ENCODE measurements at regions not wholly inside any gene's neighbourhood (a gene's known extent, or its start where the extent isn't known, plus 50 kb on each side); places are given as distances from the start of the nearest gene placed in this dataset.

DNA sequence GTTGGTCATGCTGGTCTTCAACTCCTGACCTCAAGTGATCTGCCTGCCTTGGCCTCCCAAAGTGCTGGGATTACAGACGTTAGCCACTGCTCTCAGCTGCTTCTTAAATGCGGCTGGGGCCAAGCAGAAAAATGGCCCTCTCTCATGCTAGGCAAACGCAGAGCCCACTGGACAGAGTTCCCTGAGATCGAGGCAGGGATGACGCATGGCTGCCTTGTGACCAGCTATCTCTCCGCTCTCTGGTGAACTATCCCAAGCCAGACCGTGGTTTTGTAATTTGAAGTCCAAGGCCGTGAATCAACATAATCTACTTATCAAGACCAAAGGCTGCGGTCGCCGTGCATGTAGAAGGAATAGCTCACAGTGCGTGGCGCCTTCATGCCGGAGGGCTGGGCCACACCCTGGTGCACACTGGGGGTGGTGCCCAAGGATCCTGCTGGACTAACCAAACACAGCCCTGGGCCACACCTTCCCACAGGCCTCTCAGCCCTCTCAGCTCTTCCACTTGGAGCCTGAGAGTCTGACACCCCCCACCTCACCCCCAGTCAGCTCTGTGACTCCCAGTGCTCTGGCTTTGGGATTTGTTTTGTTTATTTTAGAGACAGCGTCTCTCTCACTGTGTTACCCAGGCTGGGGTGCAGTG lies 88.1 kb upstream of the CUX1 start:
- peak; percentile 86 for DNase-seq
- H3K27me3 ChIP-seq (replicated peaks): no peaks in the 10 kb centered on the region
- H3K27ac ChIP-seq: peak overlapping the region; percentile 60
- in situ Hi-C loops (cut with HindIII; ENCODE audit: low pct_ligation_motif_present, low sequenced_read_pairs): no loop called here
- no peak overlapping the region for H3K4me3 ChIP-seq (ENCODE audit: low read depth, low read length)
- H3K36me3 ChIP-seq (replicated peaks): no peaks in the 10 kb centered on the region
- TF ChIP-seq, protein P1, sequence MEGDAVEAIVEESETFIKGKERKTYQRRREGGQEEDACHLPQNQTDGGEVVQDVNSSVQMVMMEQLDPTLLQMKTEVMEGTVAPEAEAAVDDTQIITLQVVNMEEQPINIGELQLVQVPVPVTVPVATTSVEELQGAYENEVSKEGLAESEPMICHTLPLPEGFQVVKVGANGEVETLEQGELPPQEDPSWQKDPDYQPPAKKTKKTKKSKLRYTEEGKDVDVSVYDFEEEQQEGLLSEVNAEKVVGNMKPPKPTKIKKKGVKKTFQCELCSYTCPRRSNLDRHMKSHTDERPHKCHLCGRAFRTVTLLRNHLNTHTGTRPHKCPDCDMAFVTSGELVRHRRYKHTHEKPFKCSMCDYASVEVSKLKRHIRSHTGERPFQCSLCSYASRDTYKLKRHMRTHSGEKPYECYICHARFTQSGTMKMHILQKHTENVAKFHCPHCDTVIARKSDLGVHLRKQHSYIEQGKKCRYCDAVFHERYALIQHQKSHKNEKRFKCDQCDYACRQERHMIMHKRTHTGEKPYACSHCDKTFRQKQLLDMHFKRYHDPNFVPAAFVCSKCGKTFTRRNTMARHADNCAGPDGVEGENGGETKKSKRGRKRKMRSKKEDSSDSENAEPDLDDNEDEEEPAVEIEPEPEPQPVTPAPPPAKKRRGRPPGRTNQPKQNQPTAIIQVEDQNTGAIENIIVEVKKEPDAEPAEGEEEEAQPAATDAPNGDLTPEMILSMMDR (IDR thresholded peaks at IDR 0.05; ENCODE audit: low read depth, low read length, missing control alignments): no peak

DNA sequence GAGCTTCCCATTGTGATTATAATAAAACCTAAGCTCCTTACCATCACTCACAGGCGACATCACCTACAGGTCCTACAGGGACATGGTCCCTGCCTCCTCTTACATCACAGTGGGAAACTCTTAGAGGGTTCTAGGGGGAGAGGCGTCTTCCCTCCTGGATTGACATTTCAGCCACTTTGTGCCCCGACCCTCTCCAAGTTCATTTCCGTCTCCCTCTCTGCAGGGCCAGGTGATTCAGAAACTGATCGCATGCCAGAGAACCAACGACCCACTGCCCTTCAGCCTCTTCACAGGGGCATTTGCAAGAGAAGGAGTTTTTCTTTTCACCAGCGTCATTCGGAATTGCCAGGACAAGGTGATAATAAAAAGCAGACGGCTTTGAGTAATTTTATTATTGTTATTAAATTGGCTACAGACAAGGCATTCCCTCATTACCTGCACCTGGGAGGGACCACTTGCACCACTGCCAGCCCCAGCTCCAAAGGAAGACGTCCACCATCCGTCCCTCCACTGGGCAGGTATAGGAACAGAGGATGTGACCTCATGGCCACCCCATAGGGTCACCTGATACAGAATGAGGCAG lies 85.8 kb upstream of the CUX1 start:
- H3K27ac ChIP-seq: no peak overlapping the region
- DNase-seq: no peak

DNA sequence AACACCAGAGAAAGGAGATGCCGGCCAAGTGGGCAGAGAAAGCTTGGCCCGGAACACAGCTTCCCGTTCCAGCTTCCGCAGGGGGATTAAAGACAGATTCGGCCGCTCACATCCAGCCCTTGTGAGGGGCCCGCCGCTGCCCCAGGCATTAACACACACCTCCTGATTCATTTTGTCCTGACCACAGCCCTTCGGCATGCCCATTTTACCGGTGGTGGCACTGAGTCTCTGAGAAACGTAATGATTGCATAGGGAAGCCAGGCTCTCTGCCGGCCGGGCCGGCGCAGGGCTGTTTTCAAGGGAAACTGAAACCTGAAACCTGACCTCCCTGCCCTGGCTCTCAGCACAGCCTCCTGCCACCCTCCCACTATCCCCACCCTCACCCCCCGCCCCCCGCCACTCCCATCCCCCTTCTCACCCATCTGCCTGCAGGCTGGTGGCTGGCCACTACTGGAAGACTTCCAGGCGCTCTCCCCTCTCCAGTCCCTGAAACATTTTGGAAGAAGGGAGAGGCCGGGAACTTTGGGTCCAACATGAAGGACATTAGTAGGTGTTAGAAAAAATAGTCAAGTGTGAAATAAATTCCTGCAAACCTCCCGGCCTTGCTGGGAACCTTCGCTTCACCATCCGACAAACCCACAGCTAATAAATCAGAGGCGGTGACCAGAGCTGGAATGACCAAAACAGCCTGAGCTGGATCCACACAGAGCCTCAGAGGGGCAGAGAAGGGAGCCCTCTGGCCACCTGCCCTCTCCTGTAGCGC lies 83.5 kb upstream of the CUX1 start:
- TF ChIP-seq, protein P1 (IDR thresholded peaks at IDR 0.05; ENCODE audit: low read depth, low read length, missing control alignments): no peak
- no peaks in the 10 kb centered on the region for H3K36me3 ChIP-seq (replicated peaks)
- H3K4me3 ChIP-seq (ENCODE audit: low read depth, low read length): peak overlapping the region; percentile 22
- in situ Hi-C loops (cut with HindIII; ENCODE audit: low pct_ligation_motif_present, low sequenced_read_pairs): no loop called here
- H3K27me3 ChIP-seq (replicated peaks): no peaks in the 10 kb centered on the region
- H3K27ac ChIP-seq: no peak overlapping the region
- peak; percentile 18 for DNase-seq

More for the DNA sequence above, 85.8 kb upstream of the CUX1 start:
- TF ChIP-seq, protein P1 (IDR thresholded peaks at IDR 0.05; ENCODE audit: low read depth, low read length, missing control alignments): no peak
- in situ Hi-C loops (cut with HindIII; ENCODE audit: low pct_ligation_motif_present, low sequenced_read_pairs): no loop called here
- H3K4me3 ChIP-seq (ENCODE audit: low read depth, low read length): no peak overlapping the region
- no peaks in the 10 kb centered on the region for H3K27me3 ChIP-seq (replicated peaks)
- H3K36me3 ChIP-seq (replicated peaks): no peaks in the 10 kb centered on the region

DNA sequence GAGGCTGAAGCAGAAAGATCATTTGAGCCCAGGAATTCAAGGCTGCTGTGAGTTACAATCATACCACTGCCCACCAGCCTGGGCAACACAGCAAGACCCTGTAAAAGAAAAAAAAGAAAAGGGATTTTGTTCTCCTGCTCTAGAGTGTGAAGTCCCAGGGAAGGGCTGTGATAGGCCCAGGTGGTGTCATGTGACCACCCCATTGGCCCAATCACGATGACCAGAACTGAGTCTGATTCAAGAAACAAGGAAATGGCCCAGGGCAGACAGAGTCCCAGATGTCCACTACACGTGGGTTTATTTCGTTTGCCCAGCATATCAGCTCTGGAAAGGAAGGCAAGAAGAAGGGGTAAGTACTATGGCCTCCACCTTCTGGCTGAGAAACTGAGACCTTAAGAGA lies 81.3 kb upstream of the CUX1 start:
- DNase-seq: no peak
- in situ Hi-C loops (cut with HindIII; ENCODE audit: low pct_ligation_motif_present, low sequenced_read_pairs): no loop called here
- no peak overlapping the region for H3K27ac ChIP-seq
- H3K36me3 ChIP-seq (replicated peaks): no peaks in the 10 kb centered on the region
- TF ChIP-seq, protein P1 (IDR thresholded peaks at IDR 0.05; ENCODE audit: low read depth, low read length, missing control alignments): no peak
- no peaks in the 10 kb centered on the region for H3K27me3 ChIP-seq (replicated peaks)
- H3K4me3 ChIP-seq (ENCODE audit: low read depth, low read length): no peak overlapping the region

DNA sequence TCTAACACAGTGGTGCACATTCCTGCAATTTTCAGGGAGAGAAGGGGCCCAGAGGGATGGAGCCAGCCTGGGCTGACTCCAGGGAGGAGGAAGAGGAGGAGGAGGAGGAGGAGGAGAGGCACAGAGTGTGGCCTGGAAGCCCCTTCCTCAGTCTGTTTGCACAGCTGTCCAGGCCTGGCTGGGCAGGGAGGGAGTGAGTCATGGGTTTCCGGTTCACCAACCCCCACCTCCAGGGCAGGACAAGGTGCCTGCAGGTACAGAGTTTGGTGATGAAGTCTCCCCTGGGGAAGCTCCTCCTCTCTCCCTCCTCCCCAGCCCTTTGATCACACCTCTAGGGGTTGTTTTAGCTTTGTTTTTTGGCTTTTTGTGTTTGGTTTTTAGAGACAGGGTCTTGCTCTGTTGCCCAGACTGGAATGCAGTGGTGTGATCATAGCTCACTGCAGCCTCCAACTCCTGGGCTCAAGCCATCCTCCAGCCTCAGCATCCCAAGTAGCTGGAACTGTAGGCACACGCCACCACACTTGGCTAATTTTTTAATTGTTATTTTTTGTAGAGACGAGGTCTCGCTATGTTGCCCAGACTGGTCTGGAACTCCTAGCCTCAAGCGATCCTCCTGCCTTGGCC lies 77.5 kb upstream of the CUX1 start:
- no peak overlapping the region for H3K27ac ChIP-seq
- in situ Hi-C loops (cut with HindIII; ENCODE audit: low pct_ligation_motif_present, low sequenced_read_pairs): no loop called here
- H3K36me3 ChIP-seq (replicated peaks): no peaks in the 10 kb centered on the region
- no peaks in the 10 kb centered on the region for H3K27me3 ChIP-seq (replicated peaks)
- TF ChIP-seq, protein P1 (IDR thresholded peaks at IDR 0.05; ENCODE audit: low read depth, low read length, missing control alignments): no peak
- no peak for DNase-seq
- no peak overlapping the region for H3K4me3 ChIP-seq (ENCODE audit: low read depth, low read length)
